GM12875 (cell line): ENCODE measurements at regions not wholly inside any gene's neighbourhood (a gene's known extent, or its start where the extent isn't known, plus 50 kb on each side); places are given as distances from the start of the nearest gene placed in this dataset.

Source experiments
- H3K4me3 ChIP-seq: one replicate; pipeline ENCODE4 v1.5.1; 2011; ENCODE audit warnings: low read depth, low read length, control low read depth
- TF ChIP-seq, protein P1 (sequence below): IDR thresholded peaks from 2 replicates; pipeline ENCODE4 v1.5.1; 2011; ENCODE audit warnings: low read depth, mild to moderate bottlenecking, control low read depth, inconsistent platforms, low read length, moderate library complexity, borderline replicate concordance; ENCODE audit not compliant: insufficient read depth

DNA sequence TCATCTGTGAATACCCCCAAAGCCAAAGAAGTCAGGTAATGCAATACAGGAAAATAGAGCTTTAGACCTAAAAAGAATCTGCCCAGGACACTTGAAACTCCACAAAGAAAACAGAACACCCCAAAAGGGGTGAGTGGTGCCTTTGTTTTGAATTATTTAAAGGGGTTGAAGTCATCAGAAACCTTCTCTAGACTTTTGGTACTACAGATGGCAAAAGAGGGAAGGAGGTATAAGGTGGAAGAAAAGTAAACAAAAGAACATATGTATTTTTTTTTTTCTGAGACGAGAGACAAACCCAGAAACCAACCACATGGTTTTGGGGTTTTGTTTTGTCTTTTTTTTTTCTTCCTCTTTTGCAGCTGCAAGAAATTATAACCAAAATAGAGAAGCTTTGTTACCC is 1477.8 kb downstream of the C4orf33 start:
- no peak overlapping the region for H3K4me3 ChIP-seq
- TF ChIP-seq, protein P1, sequence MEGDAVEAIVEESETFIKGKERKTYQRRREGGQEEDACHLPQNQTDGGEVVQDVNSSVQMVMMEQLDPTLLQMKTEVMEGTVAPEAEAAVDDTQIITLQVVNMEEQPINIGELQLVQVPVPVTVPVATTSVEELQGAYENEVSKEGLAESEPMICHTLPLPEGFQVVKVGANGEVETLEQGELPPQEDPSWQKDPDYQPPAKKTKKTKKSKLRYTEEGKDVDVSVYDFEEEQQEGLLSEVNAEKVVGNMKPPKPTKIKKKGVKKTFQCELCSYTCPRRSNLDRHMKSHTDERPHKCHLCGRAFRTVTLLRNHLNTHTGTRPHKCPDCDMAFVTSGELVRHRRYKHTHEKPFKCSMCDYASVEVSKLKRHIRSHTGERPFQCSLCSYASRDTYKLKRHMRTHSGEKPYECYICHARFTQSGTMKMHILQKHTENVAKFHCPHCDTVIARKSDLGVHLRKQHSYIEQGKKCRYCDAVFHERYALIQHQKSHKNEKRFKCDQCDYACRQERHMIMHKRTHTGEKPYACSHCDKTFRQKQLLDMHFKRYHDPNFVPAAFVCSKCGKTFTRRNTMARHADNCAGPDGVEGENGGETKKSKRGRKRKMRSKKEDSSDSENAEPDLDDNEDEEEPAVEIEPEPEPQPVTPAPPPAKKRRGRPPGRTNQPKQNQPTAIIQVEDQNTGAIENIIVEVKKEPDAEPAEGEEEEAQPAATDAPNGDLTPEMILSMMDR = no peak

DNA sequence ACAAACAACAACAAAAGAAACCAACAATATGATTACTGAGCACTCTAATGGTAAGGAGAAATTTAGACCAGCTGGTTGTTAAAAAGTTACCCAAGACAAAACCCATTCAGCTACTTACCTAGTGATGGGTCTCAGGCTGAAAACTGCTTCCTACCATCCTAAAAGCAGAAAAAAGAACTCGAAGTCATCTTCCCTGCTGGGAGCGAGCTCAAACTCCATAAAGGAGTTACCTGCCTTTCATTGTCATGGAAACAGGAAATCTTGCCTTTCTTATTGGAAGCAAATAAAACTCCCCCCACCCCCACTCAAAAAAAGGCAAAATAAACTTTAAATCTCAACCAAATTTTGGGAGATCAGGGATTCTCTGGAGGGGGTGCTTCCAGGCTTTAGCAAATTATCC is 1478.3 kb downstream of the C4orf33 start:
- H3K4me3 ChIP-seq = no peak overlapping the region
- TF ChIP-seq, protein P1 = no peak

DNA sequence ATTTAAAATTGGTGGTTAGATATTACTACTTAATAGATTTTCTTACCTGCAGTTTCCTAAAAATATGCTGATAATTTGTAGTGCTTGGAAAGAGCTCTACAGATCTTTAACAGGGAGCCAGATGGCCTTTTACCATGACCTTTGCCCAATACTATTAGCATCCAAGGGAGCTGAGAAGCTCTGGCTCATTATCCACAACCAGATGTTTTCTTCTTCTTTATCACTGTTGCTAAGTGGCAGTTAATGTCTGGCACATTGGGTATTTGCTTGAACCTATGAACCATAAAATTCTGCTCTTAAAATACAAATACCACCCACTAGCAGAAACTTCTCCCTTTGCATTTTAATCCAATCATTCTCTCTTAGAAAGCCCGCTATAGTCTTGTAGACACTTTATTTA is 1480.3 kb downstream of the C4orf33 start:
- TF ChIP-seq, protein P1 = no peak
- no peak overlapping the region for H3K4me3 ChIP-seq

DNA sequence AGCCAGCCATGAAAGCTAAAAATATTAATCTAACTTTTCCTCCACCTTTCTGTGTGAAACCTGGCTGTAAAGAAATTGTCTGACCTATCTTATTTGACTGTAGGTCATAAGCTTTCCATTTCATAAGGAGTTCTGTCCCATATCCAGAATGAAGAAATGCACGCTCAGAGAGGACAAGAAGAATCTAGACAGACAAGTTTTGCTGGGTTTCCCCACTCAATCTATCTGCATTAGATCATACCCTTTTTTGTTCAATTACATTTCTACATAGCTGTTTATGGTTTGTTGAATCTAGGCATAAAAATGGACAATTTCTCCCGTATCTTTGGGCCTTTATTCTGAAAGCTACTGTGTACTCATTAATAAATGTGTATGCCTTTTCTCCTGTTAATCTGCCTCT is 1495.1 kb downstream of the C4orf33 start:
- no peak overlapping the region for H3K4me3 ChIP-seq
- TF ChIP-seq, protein P1 = no peak

DNA sequence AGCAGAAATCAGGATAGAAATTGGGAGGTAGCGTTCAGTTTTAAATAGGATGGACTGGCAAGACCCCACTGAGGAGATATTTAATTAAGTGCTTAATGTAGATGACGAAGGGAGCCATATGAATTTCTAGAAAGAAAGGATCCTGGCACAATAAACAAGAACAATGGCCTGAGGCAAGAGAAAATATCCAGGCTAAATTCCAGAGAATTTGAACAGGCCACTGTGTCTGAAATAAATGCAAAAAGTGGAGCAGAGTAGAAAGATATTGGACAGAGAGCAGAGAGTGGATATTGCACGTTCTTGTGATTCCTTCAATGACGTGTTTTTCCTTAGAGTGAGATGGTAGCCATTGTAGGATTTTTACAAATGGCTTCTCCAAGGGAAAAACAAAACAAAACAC is 1504.8 kb downstream of the C4orf33 start:
- H3K4me3 ChIP-seq = no peak overlapping the region
- TF ChIP-seq, protein P1 = no peak

DNA sequence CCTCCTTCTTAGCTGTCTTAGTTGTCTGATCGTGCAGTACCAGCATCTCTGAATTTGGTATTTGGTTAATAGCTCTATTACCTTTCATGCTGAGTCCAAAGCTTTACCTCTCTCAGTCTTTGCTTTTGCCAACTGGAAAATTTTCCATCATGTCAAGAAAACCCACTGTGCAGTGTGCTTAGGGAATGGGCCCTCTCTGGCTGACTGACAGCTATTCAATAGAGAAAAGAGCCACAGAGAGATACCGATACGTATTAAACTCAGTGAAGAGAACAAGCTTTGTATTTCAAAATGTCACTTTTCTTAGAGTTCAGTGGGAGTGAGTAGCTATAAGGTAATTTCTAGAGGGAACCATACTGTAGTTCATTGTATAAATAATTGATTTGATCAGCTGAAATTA is 1507.1 kb downstream of the C4orf33 start:
- TF ChIP-seq, protein P1 = no peak
- no peak overlapping the region for H3K4me3 ChIP-seq

DNA sequence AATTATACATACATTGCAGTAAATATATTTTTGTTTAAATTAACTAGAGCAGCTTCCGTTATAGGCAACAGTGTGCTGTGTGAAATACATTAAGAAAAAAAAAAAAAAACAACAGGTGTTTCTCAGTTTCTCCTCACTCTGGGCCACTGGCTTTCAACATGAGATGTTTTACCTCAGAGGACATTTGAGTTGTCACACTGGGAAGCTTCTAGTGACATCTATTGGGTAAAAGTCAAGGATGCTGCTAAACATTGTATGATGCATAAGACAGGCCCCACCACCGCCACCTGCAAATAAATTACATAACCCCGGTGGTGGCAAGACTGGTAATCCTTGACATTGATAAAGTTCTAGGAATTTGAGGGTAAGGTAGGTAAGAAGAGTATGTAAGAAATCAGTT is 1512.2 kb downstream of the C4orf33 start:
- no peak overlapping the region for H3K4me3 ChIP-seq
- TF ChIP-seq, protein P1 = no peak
